ENCODE measurements at regions not wholly inside any gene's neighbourhood (a gene's known extent, or its start where the extent isn't known, plus 50 kb on each side); places are given as distances from the start of the nearest gene placed in this dataset.

- in situ Hi-C loops (cut with MboI): no loop called here
- Histone ChIP-seq H3K4me1 (replicated peaks in 1 of 2; ENCODE audit: control insufficient read depth in 2 of 2, insufficient read depth in 2 of 2, low read length in 2 of 2) (no peaks in the 10 kb centered on the region), H3K27me3 (ENCODE audit: control insufficient read depth in 2 of 2, insufficient read depth in 2 of 2, low read length in 2 of 2) (0 out of 5 replicates have a peak, but pooled peaks cover 0 to 2% of the 10 kb centered on the region in 2 experiments), H3K27ac (ENCODE audit: extremely low read depth, low read depth, low read length) (no peak overlapping the region), H4K20me1 (replicated peaks; ENCODE audit: control insufficient read depth, insufficient read depth, low read length) (no peaks in the 10 kb centered on the region), H3K9me1 (ENCODE audit: control insufficient read depth, insufficient read depth, low read length) (no peaks in the 10 kb centered on the region), H3K9me3 (replicated peaks; ENCODE audit: control insufficient read depth, insufficient read depth, low read depth, low read length) (no peaks in the 10 kb centered on the region), H3K9ac (ENCODE audit: insufficient read depth in 1 of 2, low read depth in 2 of 2, low read length in 2 of 2) (no peak overlapping the region), H3K36me3 (ENCODE audit: control insufficient read depth, insufficient read depth, low read length) (no peaks in the 10 kb centered on the region), H2AFZ (ENCODE audit: low read depth, low read length) (no peak overlapping the region), H3K4me3 (no peak overlapping the region), H3K4me2 (ENCODE audit: insufficient read depth, low read length) (no peak overlapping the region), H3K79me2 (ENCODE audit: control insufficient read depth, insufficient read depth, low read length) (no peaks in the 10 kb centered on the region)
- DNase-seq (ENCODE audit: extremely low read depth in 1 of 4, low spot score in 3 of 4) (no peak), ATAC-seq (no peak), FAIRE-seq (no peak)
- BruUV-seq (replicated peaks): no TSS peak
- ChIA-PET CTCF (ENCODE audit: low intra/inter-chr PET ratio) (no interaction called here), POLR2A (no interaction called here)
- intact Hi-C loops (cut with micrococcal nuclease): no loop called here
- WGBS (ENCODE audit: insufficient coverage, low coverage, missing lambda C conversion rate): 3% methylated on average over 4 of the region's 4 CpGs
- TF ChIP-seq ID3 (CRISPR knock-in tag; IDR thresholded peaks at IDR 0.05) (no peak), ID3 (tag; IDR thresholded peaks at IDR 0.05) (no peak), CXXC5 (CRISPR knock-in tag; IDR thresholded peaks at IDR 0.05) (no peak), ZNF175 (CRISPR knock-in tag; IDR thresholded peaks at IDR 0.05; ENCODE audit: low read depth) (no peak), ZNF830 (CRISPR knock-in tag; IDR thresholded peaks at IDR 0.05) (no peak), PTTG1 (tag; IDR thresholded peaks at IDR 0.05; ENCODE audit: low read depth) (no peak)
These were observed 84.6 kb upstream of the CERS6 start for GRCh38 chr2:168371273-168372019.

Data from K562 (cell line).